SU-DHL-6 (cell line): ENCODE measurements at regions not wholly inside any gene's neighbourhood (a gene's known extent, or its start where the extent isn't known, plus 50 kb on each side); places are given as distances from the start of the nearest gene placed in this dataset.

Experiments used
- H2AFZ ChIP-seq: fragments of 200-600 bp; sonication (generic); 2 replicates; pipeline ENCODE4 v1.6.1; 2014; ENCODE audit warnings: low read depth, mild to moderate bottlenecking, moderate library complexity, mixed read lengths, antibody characterized with exemption, low read length; ENCODE audit not compliant: severe bottlenecking
- H3F3A ChIP-seq: fragments of 200-600 bp; shearing (Covaris generic); 2 replicates; pipeline ENCODE4 v1.6.0; 2016; ENCODE audit warnings: antibody characterized with exemption, mild to moderate bottlenecking; ENCODE audit not compliant: insufficient read depth
- H3K27ac ChIP-seq: fragments of 200-600 bp; sonication (generic); 2 replicates; pipeline ENCODE4 v1.5.1; 2016; ENCODE audit warnings: low read depth, mild to moderate bottlenecking, low read length, moderate library complexity, mixed read lengths
- H3K27me3 ChIP-seq: fragments of 200-600 bp; sonication (generic), shearing (Covaris generic); 2 replicates; pipeline ENCODE4 v1.6.0; 2014; ENCODE audit warnings: mild to moderate bottlenecking, low read length
- H3K36me3 ChIP-seq: fragments of 200-600 bp; sonication (generic); 2 replicates; pipeline ENCODE4 v1.6.1; 2014; ENCODE audit warnings: mild to moderate bottlenecking, low read length, mixed read lengths
- H3K4me2 ChIP-seq: fragments of 300-600, 200-600 bp; shearing (Covaris generic), sonication (generic); 2 replicates; pipeline ENCODE4 v1.6.0; 2014; ENCODE audit warnings: low read length, low read depth, mild to moderate bottlenecking; ENCODE audit not compliant: poor library complexity, severe bottlenecking
- H3K4me3 ChIP-seq: fragments of 200-600 bp; sonication (generic); 2 replicates; pipeline ENCODE4 v1.5.1; 2014; ENCODE audit warnings: antibody characterized with exemption, low read length, mild to moderate bottlenecking, mixed read lengths; ENCODE audit not compliant: insufficient read depth, poor library complexity, severe bottlenecking
- H3K79me2 ChIP-seq: fragments of 200-600 bp; sonication (generic); 2 replicates; pipeline ENCODE4 v1.6.1; 2014; ENCODE audit warnings: mild to moderate bottlenecking, low read length, moderate library complexity; ENCODE audit not compliant: insufficient read depth
- H3K9ac ChIP-seq: fragments of 200-600 bp; sonication (generic); 2 replicates; pipeline ENCODE4 v1.7.0; 2014; ENCODE audit warnings: mild to moderate bottlenecking, low read length
- H3K9me2 ChIP-seq: fragments of 200-600 bp; sonication (generic); replicated peaks from 2 replicates; pipeline ENCODE4 v1.6.1; 2014; ENCODE audit warnings: low read length; ENCODE audit not compliant: insufficient read depth
- H3K9me3 ChIP-seq: fragments of 200-600 bp; sonication (generic); 2 replicates; pipeline ENCODE4 v1.6.1; 2014; ENCODE audit warnings: low read length, mixed read lengths; ENCODE audit not compliant: insufficient read depth
- H4K20me1 ChIP-seq: fragments of 200-600 bp; sonication (generic); 2 replicates; pipeline ENCODE4 v1.6.1; 2014; ENCODE audit warnings: low read depth, mild to moderate bottlenecking, antibody characterized with exemption, low read length, moderate library complexity, mixed read lengths
- EZH2phosphoT487 ChIP-seq: fragments of 200-600 bp; sonication (generic), shearing (Covaris generic); conservative IDR thresholded peaks from 2 replicates; pipeline ENCODE4 v1.6.1; 2018; ENCODE audit warnings: mild to moderate bottlenecking, antibody characterized with exemption, low read length, moderate library complexity, mixed read lengths
- TF ChIP-seq, protein P1 (sequence below): fragments of 200-600 bp; sonication (generic); IDR thresholded peaks from one replicate; pipeline ENCODE4 v1.5.1; 2017; ENCODE audit warnings: antibody characterized with exemption, mild to moderate bottlenecking, low read length, moderate library complexity; ENCODE audit not compliant: insufficient read depth, poor library complexity, severe bottlenecking

DNA sequence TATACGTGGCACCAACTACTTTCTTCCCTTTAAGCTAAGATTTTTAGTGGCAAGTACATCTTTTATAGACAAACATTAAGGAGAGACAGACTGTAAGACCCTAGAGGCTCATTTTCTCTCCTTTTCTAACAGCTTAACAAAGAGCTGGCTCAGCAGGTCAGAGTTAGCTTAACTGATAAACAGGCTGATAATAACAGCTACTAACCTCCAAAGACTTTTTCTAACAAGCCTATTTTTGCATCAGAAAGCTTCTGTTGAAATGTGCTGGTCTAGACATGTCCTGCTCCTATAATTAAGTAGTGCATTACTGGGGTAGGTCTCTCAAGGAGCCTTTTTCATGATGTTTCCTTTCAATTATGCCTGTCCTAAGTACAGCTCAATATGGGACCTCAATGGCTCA, 238.2 kb upstream of the FAM3C start:
- Histone ChIP-seq H3K79me2 (no peaks in the 10 kb centered on the region), H3K27ac (no peak overlapping the region), H4K20me1 (no peaks in the 10 kb centered on the region), H3K36me3 (no peaks in the 10 kb centered on the region), H3K27me3 (no peaks in the 10 kb centered on the region), H3K4me3 (no peak overlapping the region), H3K9me2 (no peaks in the 10 kb centered on the region), H3F3A (no peaks in the 10 kb centered on the region), H3K4me2 (no peak overlapping the region), H3K9me3 (no peaks in the 10 kb centered on the region), H2AFZ (no peak overlapping the region), H3K9ac (no peak overlapping the region)
- TF ChIP-seq EZH2phosphoT487: no peak
- TF ChIP-seq, protein P1, sequence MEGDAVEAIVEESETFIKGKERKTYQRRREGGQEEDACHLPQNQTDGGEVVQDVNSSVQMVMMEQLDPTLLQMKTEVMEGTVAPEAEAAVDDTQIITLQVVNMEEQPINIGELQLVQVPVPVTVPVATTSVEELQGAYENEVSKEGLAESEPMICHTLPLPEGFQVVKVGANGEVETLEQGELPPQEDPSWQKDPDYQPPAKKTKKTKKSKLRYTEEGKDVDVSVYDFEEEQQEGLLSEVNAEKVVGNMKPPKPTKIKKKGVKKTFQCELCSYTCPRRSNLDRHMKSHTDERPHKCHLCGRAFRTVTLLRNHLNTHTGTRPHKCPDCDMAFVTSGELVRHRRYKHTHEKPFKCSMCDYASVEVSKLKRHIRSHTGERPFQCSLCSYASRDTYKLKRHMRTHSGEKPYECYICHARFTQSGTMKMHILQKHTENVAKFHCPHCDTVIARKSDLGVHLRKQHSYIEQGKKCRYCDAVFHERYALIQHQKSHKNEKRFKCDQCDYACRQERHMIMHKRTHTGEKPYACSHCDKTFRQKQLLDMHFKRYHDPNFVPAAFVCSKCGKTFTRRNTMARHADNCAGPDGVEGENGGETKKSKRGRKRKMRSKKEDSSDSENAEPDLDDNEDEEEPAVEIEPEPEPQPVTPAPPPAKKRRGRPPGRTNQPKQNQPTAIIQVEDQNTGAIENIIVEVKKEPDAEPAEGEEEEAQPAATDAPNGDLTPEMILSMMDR: no peak

DNA sequence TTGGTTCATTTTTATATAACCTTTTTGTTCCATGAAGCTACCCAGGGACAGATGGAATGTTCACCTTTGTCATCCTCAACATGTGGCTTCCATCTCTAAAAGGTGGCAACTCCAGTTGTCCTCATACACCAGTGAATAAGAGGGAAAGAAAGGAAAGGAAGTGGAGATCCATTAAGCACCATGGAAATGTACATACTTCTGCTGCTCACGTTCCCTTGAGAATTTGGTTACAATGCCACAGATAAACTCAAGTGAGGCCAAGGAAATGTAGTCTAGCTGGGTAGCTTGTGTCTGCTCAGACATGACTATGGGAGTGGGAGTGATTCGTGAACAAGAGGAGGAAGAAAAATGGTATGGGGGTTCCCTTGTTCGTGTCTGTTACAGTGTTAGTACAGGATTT, 237.1 kb upstream of the FAM3C start:
- Histone ChIP-seq H3F3A (no peaks in the 10 kb centered on the region), H4K20me1 (no peaks in the 10 kb centered on the region), H3K27ac (no peak overlapping the region), H3K4me3 (no peak overlapping the region), H3K36me3 (no peaks in the 10 kb centered on the region), H3K9ac (no peak overlapping the region), H3K79me2 (no peaks in the 10 kb centered on the region), H3K9me3 (no peaks in the 10 kb centered on the region), H2AFZ (no peak overlapping the region), H3K27me3 (no peaks in the 10 kb centered on the region), H3K9me2 (no peaks in the 10 kb centered on the region), H3K4me2 (no peak overlapping the region)
- TF ChIP-seq, protein P1: no peak
- no peak for TF ChIP-seq EZH2phosphoT487

DNA sequence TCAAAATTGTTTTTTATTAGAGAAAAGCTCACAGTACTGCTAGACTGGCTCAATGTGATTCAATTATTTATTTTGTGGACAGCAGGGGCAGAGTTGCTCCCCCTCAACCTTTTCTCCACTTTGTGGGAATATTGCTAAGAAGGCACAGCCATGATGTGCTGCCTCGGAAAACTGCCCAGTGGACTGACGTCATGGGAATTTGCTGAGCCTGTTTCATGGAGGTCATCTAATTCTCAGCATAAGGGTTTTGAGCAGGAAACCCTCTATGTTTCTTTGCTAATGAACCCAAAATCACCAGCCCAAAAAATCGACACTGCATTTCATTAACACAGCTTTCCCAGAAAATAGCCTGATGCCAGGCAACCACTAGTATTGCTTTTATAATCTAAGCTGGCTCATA, 228.8 kb upstream of the FAM3C start:
- no peak overlapping the region for H3K9ac ChIP-seq
- H4K20me1 ChIP-seq: no peaks in the 10 kb centered on the region
- no peaks in the 10 kb centered on the region for H3K9me3 ChIP-seq
- H3K27ac ChIP-seq: no peak overlapping the region
- no peak overlapping the region for H2AFZ ChIP-seq
- no peaks in the 10 kb centered on the region for H3K36me3 ChIP-seq
- no peak for TF ChIP-seq EZH2phosphoT487
- TF ChIP-seq, protein P1: no peak
- H3K79me2 ChIP-seq: no peaks in the 10 kb centered on the region
- no peak overlapping the region for H3K4me2 ChIP-seq
- no peaks in the 10 kb centered on the region for H3K27me3 ChIP-seq
- H3K4me3 ChIP-seq: no peak overlapping the region
- H3F3A ChIP-seq: no peaks in the 10 kb centered on the region
- no peaks in the 10 kb centered on the region for H3K9me2 ChIP-seq
